UCSD-AML1 (cell line): ENCODE measurements at regions not wholly inside any gene's neighbourhood (a gene's known extent, or its start where the extent isn't known, plus 50 kb on each side); places are given as distances from the start of the nearest gene placed in this dataset.

Experiments
- DNase-seq: peaks from one replicate; lab custom pipeline; 2025; ENCODE audit not compliant: unreplicated experiment; lab: John Stamatoyannopoulos, UW

DNA sequence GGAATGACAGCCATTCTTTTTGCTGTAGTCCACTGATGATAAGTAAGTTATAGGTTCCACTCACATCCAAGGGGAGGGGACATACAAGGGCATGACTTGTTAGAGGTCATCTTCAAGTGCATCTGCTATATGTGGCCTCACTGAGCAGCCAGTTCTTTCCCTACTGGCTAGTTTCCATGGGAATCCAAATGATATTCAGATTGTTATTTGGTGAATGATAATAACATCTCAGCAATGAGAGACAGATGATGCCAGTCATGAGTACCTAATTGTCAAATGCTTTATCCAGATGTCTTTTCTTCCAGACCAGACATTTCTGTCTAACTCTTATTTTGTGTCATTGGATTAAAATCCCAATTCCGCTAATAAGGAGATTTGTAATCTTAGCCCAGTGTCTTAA lies 460.4 kb upstream of the BOD1L1 start:
- no peak for DNase-seq

DNA sequence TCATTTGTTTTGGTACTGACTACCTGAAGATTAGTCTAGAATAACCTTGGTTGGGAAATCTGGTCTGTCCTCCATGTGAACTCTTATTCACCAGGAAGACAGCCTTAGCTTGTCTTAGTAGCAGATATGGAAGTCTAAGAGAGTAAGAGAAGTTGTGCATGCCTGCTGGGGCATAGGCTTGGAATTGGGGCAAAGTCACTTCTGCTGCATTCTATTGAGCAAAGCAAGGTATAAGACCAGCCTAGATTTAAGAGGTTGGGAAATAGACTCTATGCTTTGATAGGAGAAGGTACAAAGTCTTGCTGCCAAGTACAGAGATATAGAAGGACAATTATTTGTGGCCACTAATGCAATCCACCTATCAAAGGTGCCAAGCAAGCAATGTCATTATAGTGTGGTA lies 464.0 kb upstream of the BOD1L1 start:
- DNase-seq, result no peak

DNA sequence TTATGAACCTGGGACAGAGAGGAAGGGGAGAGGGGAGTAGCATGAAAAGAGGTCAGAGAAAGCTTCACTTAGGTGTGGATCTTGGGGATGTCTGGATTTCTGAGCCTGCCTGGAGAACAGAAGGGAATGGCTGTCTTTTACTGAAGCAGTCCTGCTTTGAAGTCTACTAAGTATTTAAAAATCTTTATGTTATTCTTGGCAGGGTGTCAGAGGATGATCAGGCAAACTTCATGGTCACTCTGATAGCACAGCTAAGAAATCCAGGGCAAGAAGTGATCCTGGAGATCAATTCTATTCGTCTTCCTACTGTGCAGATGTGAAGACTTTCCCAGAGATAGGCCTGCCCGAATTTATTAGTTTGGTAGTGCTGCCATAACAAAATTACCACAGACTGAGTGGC lies 464.4 kb upstream of the BOD1L1 start:
- no peak for DNase-seq

DNA sequence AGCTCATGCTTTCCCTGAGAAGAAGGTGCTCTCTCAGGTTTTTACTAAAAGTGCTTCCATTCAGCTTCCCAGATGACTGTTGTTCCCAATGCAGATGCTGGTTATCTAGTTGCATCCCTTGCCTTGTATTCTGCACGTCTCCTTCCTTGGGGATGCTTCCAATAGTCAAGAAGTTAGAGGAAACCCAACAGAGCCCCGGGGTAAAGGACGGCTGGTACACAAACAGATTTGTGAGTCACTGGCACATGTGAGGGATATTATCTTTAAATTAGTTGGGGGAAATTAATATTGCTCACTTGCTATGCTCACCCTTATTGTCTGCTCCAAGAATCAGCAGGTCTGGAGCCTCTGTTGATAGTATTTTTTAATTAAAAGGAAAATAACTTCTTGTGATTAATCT lies 465.2 kb upstream of the BOD1L1 start:
- no peak for DNase-seq

DNA sequence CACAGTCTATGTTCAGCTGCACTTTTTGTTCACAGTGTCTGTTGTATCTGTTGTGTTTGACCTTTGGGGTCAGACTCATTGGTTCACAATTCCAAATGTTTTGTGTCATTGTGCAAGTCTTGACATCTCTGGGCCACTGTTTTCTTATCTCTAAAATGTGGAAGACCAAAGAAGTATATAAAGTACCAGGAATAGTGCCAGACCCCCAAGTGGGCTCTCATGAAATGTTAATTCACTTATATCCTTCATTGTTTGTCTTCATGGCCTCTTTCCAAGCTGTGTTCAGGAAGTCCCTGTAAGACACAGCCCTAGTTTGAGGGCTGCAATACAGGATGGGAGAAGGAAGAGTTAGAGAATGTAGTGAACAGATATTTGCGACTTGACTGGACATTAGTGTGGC lies 468.3 kb upstream of the BOD1L1 start:
- DNase-seq, result no peak

DNA sequence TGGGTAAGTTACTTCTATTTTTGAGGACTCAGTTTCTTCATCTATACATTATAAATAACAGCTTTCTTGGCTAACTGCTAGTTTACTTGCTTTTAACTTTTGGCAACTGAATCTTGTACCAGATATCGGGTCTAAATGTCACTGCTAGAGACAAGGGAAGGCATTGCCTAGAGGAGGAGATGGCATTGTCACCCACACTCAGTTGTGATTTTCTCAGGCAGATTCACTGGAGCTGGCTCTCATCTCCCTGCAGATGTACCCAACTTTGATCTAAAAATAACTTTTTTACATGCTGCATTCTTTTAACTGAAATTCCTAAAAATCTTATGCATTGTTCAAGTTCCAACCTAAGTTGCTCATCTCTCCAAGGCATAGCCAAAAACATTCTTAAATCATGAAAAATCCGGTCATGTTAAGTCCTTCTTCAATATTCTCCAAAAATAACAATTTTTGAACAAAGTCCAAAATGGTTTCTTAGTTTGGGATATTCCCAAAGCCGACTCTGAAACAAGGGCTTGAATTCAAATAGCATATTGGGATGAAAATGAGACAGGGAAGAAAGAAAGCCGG lies 469.0 kb upstream of the BOD1L1 start:
- no peak for DNase-seq

DNA sequence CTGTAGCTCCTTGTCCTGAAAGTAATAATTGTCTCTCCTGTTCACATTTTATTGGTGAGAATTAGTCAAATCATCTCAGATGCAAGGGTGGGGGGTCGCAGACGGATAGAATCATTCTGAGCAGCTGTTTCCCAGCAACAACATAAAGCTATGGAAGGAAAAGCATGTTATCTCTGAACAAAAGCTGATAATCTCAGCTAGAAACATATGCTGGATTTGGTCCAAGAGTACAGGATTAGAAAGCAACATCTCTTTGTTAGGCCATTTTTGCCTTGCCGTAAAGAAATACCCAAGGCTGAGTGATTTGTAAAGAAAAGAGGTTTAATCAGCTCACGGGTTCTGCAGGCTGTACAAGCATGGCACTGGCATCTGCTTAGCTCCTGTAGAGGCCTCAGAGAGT lies 472.8 kb upstream of the BOD1L1 start:
- DNase-seq, result no peak

DNA sequence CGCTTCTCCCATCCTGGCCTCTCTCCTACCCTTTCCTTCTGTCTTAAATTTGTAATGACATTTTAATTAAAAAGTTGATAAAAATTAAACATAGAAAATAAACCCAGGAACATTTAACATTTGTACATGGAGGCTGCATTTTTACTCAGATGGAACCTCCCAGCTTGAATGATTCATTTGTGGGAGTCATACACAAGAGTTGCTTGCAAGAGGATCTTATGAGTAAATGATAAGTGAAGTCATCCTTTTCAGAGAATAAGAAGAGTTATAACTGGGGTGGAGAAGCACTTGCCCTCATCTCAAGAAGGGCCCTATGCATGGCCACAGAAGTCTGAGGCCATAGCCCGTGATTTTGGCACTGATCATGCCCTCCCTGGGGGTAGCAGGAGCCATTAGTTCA lies 482.9 kb upstream of the BOD1L1 start:
- no peak for DNase-seq

DNA sequence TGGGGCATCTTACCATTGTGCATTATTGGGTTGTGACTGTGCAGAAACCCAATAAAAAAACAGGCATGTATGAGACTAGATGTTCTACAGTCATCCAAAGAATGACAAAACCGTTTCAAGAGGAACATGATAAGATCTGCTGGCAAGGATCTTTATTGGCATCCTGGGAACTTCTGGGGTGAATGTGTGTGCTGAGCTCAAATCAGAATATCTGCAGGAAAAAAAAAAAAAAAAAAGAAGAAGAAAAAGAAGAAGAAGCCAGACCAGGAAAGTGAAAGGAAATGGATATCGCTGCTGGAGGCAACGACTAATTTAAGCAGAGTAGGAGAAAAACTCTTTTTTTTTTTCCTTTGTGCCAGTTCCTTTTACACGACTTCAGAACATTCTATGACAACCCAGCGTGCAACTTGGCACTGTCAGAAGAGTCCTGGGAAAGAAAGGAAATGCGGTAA lies 484.2 kb upstream of the BOD1L1 start:
- DNase-seq, result no peak

DNA sequence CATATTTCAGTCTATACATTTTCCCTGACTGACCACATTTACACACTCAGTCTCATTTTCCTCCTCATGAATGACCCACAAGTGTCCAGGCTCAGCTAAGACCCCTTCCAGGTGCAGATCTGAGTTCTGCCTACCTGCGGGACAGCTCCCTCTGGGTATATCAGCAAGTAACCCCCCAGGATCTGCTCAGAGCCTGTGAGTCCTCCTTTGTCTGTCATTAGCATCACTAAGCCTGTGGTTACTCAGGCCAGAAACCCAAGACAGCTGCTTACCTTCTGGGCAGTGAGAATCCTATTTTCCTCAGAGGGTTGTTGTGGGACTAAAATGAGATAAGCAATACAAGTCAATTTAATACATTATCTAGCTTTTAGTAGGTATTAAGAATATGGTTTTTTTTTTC lies 487.6 kb upstream of the BOD1L1 start:
- DNase-seq, result no peak

DNA sequence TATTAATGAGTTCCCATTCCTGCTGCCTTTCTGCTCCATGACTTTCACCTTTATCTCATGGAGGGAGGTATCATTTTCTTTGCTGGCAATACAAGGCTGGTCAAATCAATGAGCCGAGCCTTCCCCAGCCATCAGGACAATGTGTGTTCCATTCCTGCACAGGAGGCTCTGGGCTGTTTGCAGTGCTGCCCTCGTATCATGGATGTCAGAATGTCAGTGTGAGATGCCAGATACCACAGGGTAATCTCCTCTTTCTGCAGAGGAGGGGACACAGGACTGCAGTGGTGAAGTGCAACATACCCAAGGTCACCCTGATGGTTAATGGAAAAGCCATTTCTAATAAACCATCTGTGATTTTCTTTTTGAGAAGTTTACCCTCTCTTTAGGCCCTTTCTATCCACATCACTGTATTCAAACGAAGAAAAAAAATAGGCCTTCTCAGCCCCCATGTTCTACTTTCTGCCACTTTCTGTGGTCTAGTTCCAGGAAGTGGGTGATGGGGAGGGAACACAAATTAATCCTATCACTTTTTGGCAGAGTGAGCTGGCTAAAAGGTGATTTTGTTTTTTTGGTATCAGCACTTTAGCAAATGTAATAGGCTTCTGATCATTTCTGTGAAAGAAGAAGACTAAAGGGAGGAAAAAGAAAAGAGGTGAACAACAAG lies 490.2 kb upstream of the BOD1L1 start:
- DNase-seq, result no peak

DNA sequence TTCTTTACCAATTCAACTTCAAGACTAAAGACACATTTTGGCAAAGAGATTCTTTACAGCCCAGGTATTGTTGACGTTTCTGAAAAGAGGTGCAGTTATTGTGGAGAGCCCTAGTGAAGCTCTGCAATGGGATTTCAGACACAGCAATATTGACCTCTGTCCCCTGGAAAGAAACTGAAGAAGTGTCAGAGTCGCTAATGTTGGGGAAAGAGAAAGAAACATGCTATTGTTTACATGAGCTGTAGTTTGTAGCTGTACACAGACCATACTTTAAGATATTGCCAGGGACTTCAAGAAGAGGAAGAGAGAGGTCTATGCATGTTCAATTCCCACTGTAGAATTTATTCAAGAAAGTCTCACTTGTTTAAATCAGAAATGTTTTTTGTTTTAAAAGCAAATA lies 497.3 kb upstream of the BOD1L1 start:
- no peak for DNase-seq

DNA sequence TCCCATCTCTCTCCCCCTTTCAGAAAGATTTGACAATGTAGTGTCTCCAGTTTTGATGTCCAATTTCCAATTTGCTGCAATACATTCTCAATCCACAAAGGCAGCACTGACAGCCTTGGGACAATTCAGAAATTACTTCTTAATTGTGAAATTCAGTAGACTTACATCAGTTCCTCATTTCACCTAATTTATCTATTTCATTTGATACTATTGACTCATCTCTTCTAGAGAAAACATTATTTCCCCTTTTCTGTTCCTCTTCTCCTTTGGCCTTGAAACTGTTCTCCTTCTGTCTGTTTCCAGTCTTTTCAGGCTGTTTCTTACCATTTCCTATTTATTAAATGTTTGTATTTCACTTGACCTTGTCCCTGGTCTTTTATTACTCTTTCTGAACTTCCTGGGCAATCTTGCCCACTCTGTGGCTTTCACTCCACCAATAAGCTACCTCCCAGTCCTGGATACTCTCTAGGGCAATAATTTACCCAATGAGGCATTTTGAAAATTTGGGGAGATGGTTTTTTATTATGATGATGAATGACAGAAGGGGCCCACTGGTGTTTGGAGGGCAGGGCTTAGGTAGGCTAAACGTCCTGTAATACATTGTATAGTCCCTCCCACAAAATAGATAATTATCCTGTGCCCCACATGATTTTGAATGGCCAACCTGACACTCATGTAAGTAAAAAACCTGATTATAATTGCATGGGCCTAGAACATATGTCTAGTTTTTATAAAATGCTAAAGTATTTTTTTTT lies 498.0 kb upstream of the BOD1L1 start:
- no peak for DNase-seq

DNA sequence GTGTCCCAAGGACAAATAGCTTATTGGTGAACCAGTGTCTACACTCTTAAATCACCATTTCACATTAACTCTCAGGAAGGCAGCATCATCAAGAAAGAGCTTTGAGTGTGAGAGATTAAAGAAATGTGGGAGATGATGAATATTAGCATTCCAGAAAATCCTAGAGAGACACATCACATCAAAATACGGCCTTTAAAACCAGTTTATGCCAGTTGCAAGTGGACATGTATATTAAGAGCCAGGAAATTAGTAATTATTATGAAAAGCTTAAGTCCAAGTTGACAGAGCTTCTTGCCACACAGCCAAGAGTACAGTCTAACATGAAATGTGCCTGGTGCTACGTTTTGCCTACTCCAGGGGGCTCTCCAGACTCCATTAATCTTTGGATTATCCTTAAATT lies 503.0 kb upstream of the BOD1L1 start:
- DNase-seq, result no peak

DNA sequence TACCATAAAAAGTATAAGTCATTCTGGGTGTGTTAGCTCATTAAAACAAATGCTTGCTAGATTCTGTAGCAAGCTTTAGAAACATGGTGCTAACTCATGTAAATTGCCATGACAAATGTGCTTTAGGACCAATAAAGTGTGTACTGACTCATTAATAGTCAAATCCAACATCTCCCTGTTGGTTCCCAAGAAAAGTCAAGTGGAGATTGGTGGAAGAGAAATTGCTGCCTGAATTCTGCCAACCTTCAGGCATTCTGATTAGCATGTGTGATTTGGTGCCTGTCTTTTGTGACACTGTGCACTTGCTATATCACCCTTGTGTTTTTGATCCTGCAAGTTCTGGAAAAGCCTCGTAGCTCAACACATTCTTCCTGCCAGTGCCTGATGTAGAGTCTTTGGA lies 503.8 kb upstream of the BOD1L1 start:
- no peak for DNase-seq

DNA sequence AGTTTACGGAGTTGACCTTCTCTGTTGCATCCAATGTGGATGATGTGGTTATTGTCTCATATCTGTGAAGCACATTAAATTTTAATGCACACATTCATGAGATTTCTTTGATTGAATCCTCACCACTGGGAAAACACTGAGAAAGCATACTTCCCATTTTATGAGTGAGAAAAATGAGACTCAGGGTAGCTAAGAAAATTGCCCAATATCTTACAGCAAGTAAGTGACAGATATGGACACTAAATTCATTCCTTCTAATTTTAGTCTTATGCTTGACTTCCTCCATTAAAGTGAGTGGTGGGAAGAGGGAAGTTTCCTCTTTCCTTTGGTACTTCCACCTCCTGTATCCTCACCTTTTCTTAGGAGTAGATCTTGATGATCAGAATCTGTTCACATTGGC lies 504.8 kb upstream of the BOD1L1 start:
- DNase-seq, result no peak

DNA sequence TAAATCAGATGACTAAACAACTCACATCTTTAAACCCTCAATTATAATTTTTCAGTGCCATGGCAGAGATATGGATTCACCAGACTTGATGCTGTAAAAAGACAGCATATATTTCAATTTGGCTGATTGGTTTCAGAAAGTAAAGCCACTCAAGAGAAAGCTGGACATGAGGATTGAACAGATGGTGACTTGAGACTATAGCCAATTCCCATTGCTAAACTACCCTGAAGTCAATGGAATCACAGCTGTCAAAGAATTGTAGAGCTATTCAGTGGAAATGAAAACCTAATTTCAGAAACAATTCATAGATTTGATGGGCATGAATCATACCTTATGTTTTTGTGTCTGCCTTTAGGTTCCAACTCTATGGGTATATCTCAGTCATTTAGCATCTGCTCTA lies 510.6 kb upstream of the BOD1L1 start:
- DNase-seq, result no peak

DNA sequence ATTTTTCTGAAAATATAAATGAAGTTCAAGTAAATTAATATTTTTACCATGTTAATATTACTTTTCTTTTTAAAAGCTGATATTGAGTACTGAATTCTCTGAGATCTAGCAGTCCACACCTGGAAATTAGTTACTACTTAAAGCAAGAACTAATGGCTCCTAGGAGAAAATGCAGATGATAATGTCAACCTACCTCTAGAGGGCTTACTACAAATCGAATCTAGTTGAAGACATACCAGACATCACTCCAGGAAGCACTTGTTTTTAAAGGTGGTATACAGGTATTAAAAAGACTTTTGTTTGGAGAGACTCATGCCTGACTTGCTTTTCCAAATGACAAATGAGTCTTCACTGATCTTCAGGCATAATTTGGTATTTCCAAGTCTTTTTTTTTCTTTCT lies 516.4 kb upstream of the BOD1L1 start:
- no peak for DNase-seq

DNA sequence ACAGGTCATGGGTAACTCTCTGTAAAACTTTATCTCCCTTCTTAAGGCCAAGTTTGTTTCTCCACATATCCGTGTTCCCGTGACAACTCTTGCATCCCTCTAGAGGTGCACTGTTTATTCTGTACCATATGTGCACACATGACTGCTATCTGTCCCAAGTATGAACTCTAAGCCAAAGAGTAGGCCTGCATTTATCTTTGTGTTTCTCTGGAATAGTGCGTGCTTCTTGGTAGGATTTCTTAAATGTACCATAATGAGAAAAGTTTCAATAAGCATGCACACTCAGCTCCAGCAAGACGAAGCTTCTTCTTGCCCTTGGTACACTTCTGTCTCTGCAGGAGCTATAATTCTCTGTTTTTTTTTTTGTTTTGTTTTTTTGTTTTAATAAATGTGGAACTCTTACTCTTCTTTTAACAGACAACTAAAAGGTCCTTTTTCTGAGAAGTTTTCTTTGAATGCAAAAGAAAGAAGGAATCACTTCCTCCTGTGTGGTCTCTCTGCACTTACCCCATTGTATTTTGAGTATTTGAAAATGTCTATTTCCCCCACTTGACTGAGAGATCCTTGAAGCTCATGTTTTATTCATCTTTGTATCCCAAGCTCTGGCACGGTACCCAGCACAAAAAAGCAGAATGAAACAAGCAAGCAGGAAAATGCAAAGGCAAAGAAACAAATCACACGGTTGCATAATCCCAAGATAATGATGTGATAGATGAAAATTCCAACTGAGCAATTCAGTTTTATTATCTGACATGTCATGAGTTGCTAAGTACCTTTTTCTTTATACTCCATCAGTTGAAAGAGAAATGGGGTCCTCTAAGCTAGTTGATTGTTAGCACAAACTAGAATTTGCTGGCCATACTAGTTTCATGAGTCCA lies 521.9 kb upstream of the BOD1L1 start:
- DNase-seq, result no peak

DNA sequence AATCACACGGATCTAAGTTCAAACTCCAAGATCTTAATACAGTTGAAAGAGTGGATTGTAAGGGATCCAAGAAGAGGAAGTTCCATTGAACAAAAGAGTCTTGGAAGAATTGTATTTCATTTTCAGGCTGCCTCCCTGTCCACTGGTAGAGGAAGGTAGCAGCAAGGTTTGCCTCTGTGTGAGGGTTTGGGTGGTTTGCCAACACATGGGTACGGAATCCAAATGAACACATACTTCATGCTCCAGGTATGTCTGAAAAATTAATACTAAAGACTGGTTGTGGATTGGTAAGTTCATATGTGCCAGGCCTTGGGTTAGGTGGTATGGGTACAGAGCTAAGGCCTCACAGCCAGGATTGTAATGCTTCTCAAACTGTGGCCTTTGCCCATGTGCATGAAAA lies 523.6 kb upstream of the BOD1L1 start:
- no peak for DNase-seq

DNA sequence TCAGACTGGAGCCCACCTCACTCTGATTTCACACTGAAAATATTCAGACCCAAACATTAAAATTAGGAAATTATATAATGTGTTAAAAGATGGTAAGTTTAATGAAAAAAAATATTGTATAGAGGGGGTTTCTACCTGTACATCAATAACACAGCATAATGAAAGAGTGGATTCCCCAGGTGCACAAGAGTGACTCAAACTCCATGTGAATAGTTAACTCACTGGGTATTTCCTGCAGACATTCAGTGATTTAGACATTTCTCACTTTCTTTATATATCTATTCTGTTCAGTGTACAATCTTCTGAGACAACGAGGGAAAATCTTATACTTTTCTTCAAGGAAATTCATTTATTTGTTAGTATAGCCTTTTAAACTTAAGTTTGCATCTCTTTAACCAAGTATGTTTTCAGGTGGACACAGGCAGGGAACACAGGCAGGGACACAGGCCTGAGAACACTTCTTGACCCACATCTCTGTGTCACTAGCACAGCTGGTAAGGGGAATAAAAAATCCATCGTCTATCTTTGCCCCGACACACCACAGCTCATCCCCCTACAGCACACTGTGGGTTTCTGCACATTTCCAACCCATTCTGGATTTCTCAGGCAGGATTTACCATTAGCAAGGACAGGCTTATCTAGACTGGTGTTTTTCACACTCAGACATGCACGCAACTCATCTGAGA lies 525.5 kb upstream of the BOD1L1 start:
- DNase-seq, result no peak
